RPMI7951 (cell line): ENCODE measurements at regions not wholly inside any gene's neighbourhood (a gene's known extent, or its start where the extent isn't known, plus 50 kb on each side); places are given as distances from the start of the nearest gene placed in this dataset.

ENCODE experiments used
- DNase-seq: peaks from one replicate; pipeline ENCODE4 v3.0.0-alpha.2; 2012; ENCODE audit warnings: low read depth

GRCh38 chr13:31049083-31049482 lies 112.6 kb downstream of the HSPH1 start:
- no peak for DNase-seq

DNA sequence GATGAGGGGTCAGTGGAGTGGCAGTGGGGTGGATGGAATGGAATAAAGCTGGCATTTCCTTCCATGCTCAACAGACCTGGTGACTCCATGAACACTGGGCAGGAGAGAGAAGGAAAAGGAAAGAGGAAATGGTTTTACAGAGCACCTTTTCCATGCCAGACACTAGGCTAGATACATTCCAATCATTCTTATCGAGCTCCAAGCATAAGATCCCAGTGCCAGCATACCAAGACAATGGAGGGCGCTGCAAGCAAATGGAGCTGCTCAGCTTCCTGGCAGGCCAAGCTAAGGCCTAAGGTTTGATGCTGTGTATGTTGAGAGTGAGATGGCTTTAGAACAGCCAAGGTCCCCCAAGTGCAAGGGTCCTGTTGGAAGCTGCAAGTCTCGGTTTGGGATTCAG lies 113.2 kb downstream of the HSPH1 start:
- DNase-seq, result peak; percentile 18

GRCh38 chr13:31046711-31047279 lies 114.3 kb downstream of the TEX26 start:
- peak; percentile 86 for DNase-seq

DNA sequence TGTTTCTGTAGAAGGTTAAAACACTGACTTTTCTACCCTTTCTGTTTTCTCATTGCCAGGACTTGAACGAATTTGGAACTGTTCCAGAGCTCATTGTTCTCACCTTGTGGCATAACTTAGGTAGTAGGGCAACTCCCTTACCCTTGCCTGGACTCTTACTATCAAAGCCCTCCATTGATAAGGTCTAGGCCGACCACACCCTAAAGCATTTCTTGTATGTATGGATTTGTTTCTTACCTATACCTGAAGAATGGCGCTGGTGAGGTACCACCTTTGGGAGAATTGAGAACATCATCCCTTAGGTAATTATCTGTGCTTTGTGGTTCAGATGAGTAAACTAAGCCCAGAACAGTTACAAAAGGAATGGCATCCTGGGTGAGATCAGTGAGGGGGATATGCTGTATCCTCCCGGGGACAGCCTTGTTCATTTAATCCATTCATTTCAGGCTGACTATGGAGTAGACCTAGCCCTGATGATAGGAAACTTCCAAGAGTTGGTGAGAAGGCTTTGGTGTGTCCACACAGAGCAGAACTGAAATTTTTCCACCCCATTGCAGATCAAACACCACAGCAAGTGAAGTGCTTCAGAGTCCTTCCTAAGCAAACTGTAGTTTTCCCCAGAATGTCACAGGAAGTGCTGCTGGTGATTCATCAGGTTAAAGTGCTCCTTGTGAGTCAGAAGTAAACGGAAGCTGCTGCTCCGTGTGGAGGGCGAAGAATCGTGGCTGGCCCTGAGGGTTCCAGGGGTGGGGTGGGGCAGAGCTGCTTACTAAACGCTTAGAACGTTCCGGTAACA lies 113.0 kb downstream of the TEX26 start:
- peak; percentile 97 for DNase-seq

GRCh38 chr13:31044364-31045285 lies 112.2 kb downstream of the TEX26 start:
- peak; percentile 70 for DNase-seq

- DNase-seq, result no peak
Observed at GRCh38 chr13:31043957-31044356, 111.5 kb downstream of the TEX26 start.

- no peak for DNase-seq
Observed at GRCh38 chr13:31042481-31043165, 110.2 kb downstream of the TEX26 start.

GRCh38 chr13:31042049-31042448 lies 109.6 kb downstream of the TEX26 start:
- no peak for DNase-seq

DNA sequence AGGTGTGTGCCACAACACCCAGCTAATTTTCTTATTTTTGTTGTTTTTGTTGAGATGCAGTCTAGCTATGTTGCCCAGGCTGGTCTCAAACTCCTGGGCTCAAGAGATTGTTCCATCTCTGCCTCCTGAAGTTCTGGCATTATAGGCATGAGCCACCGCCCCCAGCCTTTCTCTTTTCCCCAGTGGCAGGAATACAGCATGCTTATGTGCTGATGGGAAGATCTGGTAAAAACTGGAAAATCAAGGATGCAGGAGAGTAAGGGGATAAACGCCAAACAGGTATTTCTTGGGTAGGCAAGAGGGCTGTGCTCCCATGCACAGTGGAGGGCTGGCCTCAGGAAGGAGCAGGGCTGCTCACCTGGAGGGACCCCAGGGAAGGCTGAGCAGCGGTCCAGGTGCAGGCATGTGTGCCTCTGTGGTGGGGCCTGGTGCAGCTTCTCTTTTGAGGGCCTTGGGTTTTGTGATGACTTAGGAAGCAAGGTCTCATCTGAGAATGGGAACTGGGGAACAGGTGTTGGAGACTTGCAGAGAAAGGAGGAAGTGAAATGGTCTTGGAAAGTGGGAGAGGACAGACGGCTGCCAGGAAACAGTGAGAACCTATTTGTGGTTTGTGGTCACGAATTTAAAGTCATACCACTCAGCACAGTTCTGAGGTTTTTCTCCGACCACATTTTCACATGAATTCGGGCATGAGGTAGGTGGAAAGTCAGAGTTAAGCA lies 106.5 kb downstream of the TEX26 start:
- DNase-seq, result peak; percentile 77

- no peak for DNase-seq
Observed at GRCh38 chr13:31037874-31038500, 105.5 kb downstream of the TEX26 start.

DNA sequence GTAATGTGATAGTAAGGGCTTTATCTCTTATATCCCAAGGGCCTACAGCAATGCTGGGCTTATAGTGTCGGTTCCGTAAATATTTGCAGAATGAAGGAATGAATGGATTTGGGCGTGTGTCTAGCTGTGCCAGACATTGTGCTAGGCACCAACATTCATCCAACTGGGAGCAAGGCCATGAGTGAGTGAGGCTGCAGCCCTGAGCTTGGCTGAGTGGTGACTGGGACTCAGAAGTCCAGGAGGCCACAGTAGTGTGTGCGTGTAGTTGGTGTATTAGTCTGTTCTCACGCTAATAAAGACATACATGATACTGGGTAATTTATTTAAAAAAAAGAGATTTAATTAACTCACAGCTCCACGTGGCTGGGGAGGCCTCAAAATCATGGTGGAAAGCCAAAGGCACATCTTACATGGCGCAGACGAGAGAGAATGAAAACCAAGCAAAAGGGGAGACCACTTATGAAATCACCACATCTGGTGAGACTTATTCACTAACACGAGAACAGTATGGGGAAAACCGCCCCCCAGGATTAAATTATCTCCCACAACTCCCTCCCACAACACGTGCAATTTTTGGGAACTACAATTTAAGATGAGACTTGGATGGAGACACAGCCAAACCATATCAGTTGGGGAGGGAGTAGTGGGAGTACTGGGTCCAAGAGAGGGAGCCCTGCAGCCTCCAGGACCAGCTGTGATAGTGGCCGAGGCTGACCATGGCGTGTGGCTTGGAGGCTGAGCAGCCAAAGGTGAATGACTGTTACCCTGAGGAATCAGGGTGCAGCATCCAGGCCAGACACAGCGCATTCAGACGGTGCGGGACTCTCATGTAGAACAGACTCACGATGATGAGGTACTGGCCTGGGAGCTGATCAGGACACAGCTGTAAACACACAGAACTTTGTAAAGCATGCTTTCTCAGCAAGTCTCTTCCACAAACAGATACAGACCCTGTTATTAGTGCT lies 104.6 kb downstream of the TEX26 start:
- no peak for DNase-seq

DNA sequence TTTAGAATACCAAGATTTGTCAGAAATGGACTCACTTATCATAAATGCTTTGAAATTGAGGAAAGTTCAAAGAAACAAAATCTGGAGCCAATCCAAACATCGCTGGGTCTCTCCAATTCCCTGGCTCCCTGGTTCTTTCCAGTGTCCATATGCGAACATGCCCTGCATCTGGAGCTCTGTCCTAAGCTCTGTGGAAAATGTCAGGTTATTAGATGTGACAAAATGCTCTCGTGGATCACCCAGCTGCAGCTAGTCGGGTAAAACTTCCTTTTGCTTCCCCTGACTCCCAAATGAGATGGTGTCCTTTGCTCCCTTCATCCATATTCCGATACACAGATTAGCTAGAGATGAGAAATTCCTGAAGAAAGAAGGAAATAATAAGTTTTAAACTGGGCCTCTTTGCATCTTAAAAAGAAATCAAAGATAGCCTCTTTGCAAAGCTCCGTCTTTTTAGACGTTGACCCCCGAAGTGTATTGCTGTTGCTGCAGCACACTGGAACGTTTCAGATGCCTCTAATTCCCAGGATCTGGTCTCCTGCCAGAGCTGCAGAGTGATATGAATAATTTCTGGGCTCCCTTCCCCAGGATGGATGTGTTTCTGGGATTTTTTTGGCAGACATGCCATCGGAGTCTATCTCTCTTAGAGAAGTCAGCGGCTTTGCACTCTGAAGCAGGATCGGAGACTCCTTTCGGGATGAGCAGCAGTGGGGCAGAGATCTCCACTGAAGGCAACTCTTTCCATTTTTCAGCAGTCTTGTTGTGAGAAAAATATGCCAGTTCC lies 102.9 kb downstream of the TEX26 start:
- DNase-seq, result no peak

GRCh38 chr13:31032528-31033113 lies 100.2 kb downstream of the TEX26 start:
- no peak for DNase-seq

GRCh38 chr13:31031482-31031881 lies 99.0 kb downstream of the TEX26 start:
- DNase-seq, result no peak

DNA sequence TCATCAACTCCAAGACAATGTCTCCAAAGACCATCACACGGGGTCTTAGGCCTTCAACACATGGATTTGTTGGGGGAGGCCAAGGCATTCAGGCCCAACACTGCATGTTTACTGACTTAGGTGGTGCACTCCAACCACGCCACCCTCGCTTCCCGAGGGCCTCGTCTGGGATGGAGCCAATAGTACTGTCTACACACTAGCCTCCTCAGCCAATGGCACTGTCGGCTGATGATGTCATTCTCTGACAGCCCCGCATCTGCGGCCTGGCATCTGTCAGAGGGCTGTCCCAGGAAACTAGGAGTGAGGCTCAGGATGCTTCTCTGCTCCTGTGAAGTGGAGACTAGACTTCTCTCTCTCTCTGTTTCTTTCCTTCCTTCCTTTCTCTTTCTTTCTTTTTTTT lies 96.6 kb downstream of the TEX26 start:
- no peak for DNase-seq

DNA sequence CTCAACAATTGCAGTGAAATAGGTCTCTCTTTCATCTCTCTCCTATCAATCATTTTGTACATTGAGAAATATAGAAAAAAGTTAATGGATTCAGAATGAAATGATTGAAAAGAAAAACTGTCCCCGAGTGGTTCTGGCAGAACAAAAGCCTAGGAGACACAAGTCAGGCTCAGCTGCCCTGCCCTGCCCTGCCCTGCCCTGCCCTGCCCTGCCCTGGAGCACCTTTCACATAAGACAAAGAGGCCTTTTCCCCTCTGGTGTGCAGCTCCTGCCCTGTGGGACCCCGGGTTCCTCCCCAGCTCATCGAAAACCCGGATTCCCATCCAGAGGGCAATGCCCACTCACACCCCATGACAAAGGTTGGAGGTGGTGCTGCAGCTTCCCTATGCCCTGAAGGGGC lies 94.7 kb downstream of the TEX26 start:
- no peak for DNase-seq
